Spleen (tissue), 7 donors: ENCODE measurements at regions not wholly inside any gene's neighbourhood (a gene's known extent, or its start where the extent isn't known, plus 50 kb on each side); places are given as distances from the start of the nearest gene placed in this dataset.

Experiments
- POLR2A ChIP-seq, 3 donors: fragments of 450-650 bp; IDR thresholded peaks; one replicate each; pipeline ENCODE4 v1.5.1; 2017; ENCODE audit warnings: antibody characterized with exemption in 3 of 3, mild to moderate bottlenecking in 1 of 3
- TF ChIP-seq, protein P1 (sequence below), 11 experiments: fragments of 200-600 bp in 7 of 11; fragments of 450-650 bp in 4 of 11; sonication (generic) in 4 of 11; IDR thresholded peaks in 8 of 11; conservative IDR thresholded peaks in 3 of 11; 1 replicate in 7 of 11; 2 replicates in 4 of 11; pipeline versions ENCODE4 v1.4.0 to v1.8.0; 2016 to 2021; ENCODE audit warnings: antibody characterized with exemption in 11 of 11, inconsistent platforms in 4 of 11, mild to moderate bottlenecking in 1 of 11
- donor health status: DM: no; HTN: no; CAD: no; lungs with moderate emphysema.
- donor health status: DM: no; HTN: no; CAD: no.
- donor health status: DM: no; HTN: no; CAD: no.

DNA sequence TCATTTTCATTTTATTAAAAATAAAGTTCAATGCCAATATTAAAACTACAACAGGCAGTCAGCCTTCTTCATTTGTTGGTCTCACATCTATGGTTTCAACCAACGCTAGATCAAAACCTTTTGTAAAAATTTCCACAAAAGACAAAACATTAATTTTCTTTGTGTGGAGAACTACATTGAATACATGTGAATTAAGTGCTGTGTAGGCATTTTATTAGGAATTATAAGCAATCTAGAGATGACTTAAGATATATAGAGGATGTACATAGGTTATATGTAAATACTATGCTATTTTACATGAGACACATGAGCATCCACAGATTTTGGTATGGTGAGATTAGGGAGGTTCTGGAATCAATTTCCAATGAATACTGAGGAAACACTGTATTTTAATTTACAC, 94.2 kb downstream of the CYLC2 start:
- TF ChIP-seq, protein P1, sequence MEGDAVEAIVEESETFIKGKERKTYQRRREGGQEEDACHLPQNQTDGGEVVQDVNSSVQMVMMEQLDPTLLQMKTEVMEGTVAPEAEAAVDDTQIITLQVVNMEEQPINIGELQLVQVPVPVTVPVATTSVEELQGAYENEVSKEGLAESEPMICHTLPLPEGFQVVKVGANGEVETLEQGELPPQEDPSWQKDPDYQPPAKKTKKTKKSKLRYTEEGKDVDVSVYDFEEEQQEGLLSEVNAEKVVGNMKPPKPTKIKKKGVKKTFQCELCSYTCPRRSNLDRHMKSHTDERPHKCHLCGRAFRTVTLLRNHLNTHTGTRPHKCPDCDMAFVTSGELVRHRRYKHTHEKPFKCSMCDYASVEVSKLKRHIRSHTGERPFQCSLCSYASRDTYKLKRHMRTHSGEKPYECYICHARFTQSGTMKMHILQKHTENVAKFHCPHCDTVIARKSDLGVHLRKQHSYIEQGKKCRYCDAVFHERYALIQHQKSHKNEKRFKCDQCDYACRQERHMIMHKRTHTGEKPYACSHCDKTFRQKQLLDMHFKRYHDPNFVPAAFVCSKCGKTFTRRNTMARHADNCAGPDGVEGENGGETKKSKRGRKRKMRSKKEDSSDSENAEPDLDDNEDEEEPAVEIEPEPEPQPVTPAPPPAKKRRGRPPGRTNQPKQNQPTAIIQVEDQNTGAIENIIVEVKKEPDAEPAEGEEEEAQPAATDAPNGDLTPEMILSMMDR (IDR thresholded peaks at IDR 0.05 in 8 of 11, conservative IDR thresholded peaks at IDR 0.05 in 3 of 11), result no peak
- no peak for TF ChIP-seq POLR2A (IDR thresholded peaks at IDR 0.05)
